HL-60 (cell line): ENCODE measurements at regions not wholly inside any gene's neighbourhood (a gene's known extent, or its start where the extent isn't known, plus 50 kb on each side); places are given as distances from the start of the nearest gene placed in this dataset.

Experiments
- DNase-seq, 2 experiments: peaks; one replicate each; pipeline ENCODE4 v3.0.0-alpha.2; 2010 to 2020; ENCODE audit warnings: low read depth in 1 of 2, low spot score in 1 of 2
- H3K27ac ChIP-seq: fragments of 250-450 bp; sonication (Bioruptor Pico); replicated peaks from 2 replicates; pipeline ENCODE4 v1.5.1; 2020; ENCODE audit warnings: mild to moderate bottlenecking, moderate library complexity
- H3K27me3 ChIP-seq: fragments of 250-450 bp; sonication (Bioruptor Pico); 2 replicates; pipeline ENCODE4 v1.5.1; 2021; ENCODE audit warnings: mild to moderate bottlenecking, moderate library complexity; ENCODE audit not compliant: insufficient read depth, poor library complexity, severe bottlenecking
- H3K4me3 ChIP-seq: replicated peaks from 2 replicates; pipeline ENCODE4 v1.5.1; 2011; ENCODE audit warnings: mild to moderate bottlenecking, control low read depth, low read length; ENCODE audit not compliant: insufficient read depth
- GABPA ChIP-seq: IDR thresholded peaks from 2 replicates; pipeline ENCODE4 v1.6.1; 2012; ENCODE audit warnings: low read depth
- POLR2AphosphoS5 ChIP-seq: IDR thresholded peaks from 2 replicates; pipeline ENCODE4 v1.6.1; 2012; ENCODE audit warnings: low read depth
- SPI1 ChIP-seq: IDR thresholded peaks from 2 replicates; pipeline ENCODE4 v1.6.1; 2012; ENCODE audit warnings: low read depth, mild to moderate bottlenecking, borderline replicate concordance
- TF ChIP-seq, protein P1 (sequence below): IDR thresholded peaks from 2 replicates; pipeline ENCODE4 v1.6.1; 2012; ENCODE audit warnings: low read depth; ENCODE audit not compliant: insufficient replicate concordance
- TF ChIP-seq, protein P2 (sequence below): IDR thresholded peaks from one replicate; pipeline ENCODE4 v1.5.1; 2011; ENCODE audit warnings: low read length, control low read depth, inconsistent platforms; ENCODE audit not compliant: insufficient read depth

DNA sequence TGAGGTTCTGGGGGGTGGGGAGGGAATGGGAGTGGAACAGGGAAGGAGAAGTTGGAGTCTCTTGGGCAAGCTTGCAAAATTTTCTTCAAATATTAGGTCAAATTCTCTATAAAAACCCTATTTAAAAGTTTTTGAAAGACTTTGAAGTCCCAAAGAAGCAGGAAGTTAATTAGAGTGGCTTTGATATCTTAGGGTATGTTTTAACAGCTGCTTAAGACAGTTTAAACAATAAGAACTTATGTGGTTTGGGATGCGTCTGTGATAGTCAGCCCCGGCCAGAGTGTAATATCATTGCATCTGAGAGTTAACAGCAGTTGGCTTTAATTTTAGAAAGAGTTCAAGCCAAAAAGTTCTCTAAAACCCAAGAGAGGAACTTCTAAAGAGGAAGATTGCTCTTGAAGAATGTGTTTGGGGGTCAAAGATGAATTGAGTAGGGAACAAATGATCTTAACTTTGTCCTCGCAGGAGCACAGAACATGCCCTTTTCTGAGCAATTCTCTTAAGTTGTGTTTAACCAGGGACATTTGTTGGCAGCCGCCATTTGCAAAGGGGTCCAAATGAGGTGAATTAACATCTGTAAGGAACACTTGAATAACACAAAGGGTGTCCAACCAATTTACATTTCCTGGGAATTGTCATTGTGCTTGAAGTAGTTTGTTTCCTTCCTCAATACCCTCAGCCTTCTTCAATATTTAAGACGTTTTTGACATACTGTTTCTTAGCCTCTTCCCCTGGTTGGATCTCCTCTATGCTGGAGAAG is 182.4 kb downstream of the PTEN start:
- TF ChIP-seq SPI1 = peak; percentile 51; the same call in 1 of the 2 replicates
- no peak for TF ChIP-seq GABPA
- peak; percentile 57 to 63 for DNase-seq

GRCh38 chr10:88047579-88047978 is 184.2 kb downstream of the PTEN start:
- TF ChIP-seq, protein P1, sequence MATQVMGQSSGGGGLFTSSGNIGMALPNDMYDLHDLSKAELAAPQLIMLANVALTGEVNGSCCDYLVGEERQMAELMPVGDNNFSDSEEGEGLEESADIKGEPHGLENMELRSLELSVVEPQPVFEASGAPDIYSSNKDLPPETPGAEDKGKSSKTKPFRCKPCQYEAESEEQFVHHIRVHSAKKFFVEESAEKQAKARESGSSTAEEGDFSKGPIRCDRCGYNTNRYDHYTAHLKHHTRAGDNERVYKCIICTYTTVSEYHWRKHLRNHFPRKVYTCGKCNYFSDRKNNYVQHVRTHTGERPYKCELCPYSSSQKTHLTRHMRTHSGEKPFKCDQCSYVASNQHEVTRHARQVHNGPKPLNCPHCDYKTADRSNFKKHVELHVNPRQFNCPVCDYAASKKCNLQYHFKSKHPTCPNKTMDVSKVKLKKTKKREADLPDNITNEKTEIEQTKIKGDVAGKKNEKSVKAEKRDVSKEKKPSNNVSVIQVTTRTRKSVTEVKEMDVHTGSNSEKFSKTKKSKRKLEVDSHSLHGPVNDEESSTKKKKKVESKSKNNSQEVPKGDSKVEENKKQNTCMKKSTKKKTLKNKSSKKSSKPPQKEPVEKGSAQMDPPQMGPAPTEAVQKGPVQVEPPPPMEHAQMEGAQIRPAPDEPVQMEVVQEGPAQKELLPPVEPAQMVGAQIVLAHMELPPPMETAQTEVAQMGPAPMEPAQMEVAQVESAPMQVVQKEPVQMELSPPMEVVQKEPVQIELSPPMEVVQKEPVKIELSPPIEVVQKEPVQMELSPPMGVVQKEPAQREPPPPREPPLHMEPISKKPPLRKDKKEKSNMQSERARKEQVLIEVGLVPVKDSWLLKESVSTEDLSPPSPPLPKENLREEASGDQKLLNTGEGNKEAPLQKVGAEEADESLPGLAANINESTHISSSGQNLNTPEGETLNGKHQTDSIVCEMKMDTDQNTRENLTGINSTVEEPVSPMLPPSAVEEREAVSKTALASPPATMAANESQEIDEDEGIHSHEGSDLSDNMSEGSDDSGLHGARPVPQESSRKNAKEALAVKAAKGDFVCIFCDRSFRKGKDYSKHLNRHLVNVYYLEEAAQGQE = no peak
- TF ChIP-seq SPI1 (no peak), POLR2AphosphoS5 (no peak)

More for the DNA sequence above, 182.4 kb downstream of the PTEN start:
- no peaks in the 10 kb centered on the region for H3K27me3 ChIP-seq
- no peak overlapping the region for H3K4me3 ChIP-seq
- H3K27ac ChIP-seq = peak overlapping the region; percentile 56

DNA sequence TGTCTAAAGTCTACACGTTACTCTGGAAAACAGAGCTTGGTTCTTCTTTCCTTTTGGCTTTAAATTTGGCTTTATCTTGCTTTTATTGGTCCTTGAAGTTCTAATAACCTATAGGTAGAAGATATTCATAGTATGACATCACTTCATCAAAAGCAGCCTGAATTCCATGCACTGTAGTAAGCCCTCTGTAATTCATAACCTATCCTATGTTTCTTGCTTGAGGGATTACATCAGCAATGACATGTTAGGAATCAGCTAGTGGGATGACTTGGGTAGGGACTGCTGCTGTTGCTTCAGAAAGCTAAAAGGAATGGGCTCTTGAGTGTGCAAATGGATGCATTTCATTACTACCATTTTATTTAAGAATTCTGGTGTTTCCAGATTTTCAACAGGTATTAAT is 184.9 kb downstream of the PTEN start:
- TF ChIP-seq, protein P1 = no peak
- TF ChIP-seq, protein P2, sequence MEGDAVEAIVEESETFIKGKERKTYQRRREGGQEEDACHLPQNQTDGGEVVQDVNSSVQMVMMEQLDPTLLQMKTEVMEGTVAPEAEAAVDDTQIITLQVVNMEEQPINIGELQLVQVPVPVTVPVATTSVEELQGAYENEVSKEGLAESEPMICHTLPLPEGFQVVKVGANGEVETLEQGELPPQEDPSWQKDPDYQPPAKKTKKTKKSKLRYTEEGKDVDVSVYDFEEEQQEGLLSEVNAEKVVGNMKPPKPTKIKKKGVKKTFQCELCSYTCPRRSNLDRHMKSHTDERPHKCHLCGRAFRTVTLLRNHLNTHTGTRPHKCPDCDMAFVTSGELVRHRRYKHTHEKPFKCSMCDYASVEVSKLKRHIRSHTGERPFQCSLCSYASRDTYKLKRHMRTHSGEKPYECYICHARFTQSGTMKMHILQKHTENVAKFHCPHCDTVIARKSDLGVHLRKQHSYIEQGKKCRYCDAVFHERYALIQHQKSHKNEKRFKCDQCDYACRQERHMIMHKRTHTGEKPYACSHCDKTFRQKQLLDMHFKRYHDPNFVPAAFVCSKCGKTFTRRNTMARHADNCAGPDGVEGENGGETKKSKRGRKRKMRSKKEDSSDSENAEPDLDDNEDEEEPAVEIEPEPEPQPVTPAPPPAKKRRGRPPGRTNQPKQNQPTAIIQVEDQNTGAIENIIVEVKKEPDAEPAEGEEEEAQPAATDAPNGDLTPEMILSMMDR = no peak
- no peak for TF ChIP-seq SPI1
- TF ChIP-seq POLR2AphosphoS5 = no peak
- no peak for TF ChIP-seq GABPA
- no peaks in the 10 kb centered on the region for H3K27me3 ChIP-seq
- DNase-seq = no peak
- no peak overlapping the region for H3K4me3 ChIP-seq
- H3K27ac ChIP-seq = no peak overlapping the region

More at GRCh38 chr10:88047579-88047978, 184.2 kb downstream of the PTEN start:
- Histone ChIP-seq H3K27me3 (no peaks in the 10 kb centered on the region), H3K27ac (no peak overlapping the region), H3K4me3 (no peak overlapping the region)
- DNase-seq = no peak

DNA sequence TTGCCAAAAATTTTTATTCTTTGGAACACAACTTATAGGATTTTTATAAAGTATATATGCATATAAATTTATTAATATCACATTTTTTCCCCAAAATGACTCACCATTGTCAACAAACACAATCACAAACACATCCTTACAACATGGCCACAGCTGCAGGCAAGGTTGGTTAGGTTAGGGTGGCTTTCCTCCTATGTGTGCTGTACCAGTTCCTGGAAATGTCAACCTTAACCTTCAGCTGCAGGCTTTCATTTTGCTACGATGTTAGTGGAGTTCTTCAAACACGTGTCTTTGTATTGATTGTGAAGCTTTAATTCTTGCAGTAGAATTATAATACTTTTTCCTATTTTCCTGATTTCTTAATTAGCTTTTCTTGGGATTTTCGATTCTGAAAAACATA is 185.8 kb downstream of the PTEN start:
- TF ChIP-seq, protein P1 = no peak
- TF ChIP-seq GABPA = no peak
- no peak for TF ChIP-seq SPI1
- TF ChIP-seq POLR2AphosphoS5 = no peak
- no peaks in the 10 kb centered on the region for H3K27me3 ChIP-seq
- no peak overlapping the region for H3K4me3 ChIP-seq
- H3K27ac ChIP-seq = no peak overlapping the region
- DNase-seq = no peak
